Heart left ventricle (tissue), 16 donors: ENCODE measurements at regions not wholly inside any gene's neighbourhood (a gene's known extent, or its start where the extent isn't known, plus 50 kb on each side); places are given as distances from the start of the nearest gene placed in this dataset.

Experiments used
- ATAC-seq, 4 donors: fragments of 200-7000 bp; cut with Tn5 transposase; one replicate each; pipeline ENCODE4 v1.9.1; 2020 to 2022; ENCODE audit warnings: moderate library complexity in 4 of 4, mild to moderate bottlenecking in 3 of 4, moderate number of reproducible peaks in 1 of 4
- DNase-seq, 5 donors: peaks; one replicate each; pipeline ENCODE4 v3.0.0-alpha.2; 2020
- H3K27ac ChIP-seq, 12 donors: fragments of 200-600 bp; sonication (generic) in 4 of 12; one replicate each; pipeline versions ENCODE4 v1.5.0 to v1.8.0; 2016 to 2022; ENCODE audit warnings: mild to moderate bottlenecking in 2 of 12
- H3K27me3 ChIP-seq, 9 donors: fragments of 200-600 bp; sonication (generic) in 2 of 9; one replicate each; pipeline versions ENCODE4 v1.5.1 to v1.8.0; 2016 to 2022; ENCODE audit warnings: mild to moderate bottlenecking in 3 of 9
- H3K36me3 ChIP-seq, 9 donors: fragments of 200-600 bp; sonication (generic) in 2 of 9; one replicate each; pipeline versions ENCODE4 v1.5.0 to v1.8.0; 2018 to 2022; ENCODE audit warnings: mild to moderate bottlenecking in 2 of 9
- H3K4me1 ChIP-seq, 12 donors: fragments of 200-600 bp; sonication (generic) in 4 of 12; one replicate each; pipeline versions ENCODE4 v1.5.0 to v1.8.0; 2016 to 2022; ENCODE audit warnings: mild to moderate bottlenecking in 3 of 12
- H3K4me3 ChIP-seq, 12 donors: fragments of 200-600 bp; sonication (generic) in 4 of 12; one replicate each; pipeline versions ENCODE4 v1.5.0 to v1.8.0; 2017 to 2022; ENCODE audit warnings: mild to moderate bottlenecking in 9 of 12, moderate library complexity in 4 of 12
- H3K9me3 ChIP-seq, 12 donors: fragments of 200-600 bp; sonication (generic) in 4 of 12; one replicate each; pipeline versions ENCODE4 v1.5.0 to v1.8.0; 2016 to 2022; ENCODE audit warnings: mild to moderate bottlenecking in 1 of 12
- POLR2A ChIP-seq, 2 donors: fragments of 450-650 bp; IDR thresholded peaks; one replicate each; pipeline ENCODE4 v1.6.1; 2017; ENCODE audit warnings: antibody characterized with exemption in 2 of 2, mild to moderate bottlenecking in 2 of 2, moderate library complexity in 2 of 2
- WGBS, 4 donors: extraction: QIAGEN DNeasy Blood & Tissue Kit in 2 of 4; methylation state at CpG; one replicate each; pipeline versions ENCODE4 v1.1.5 to v1.1.7; 2013 to 2018; 5-methylcytosine and 5-hydroxymethylcytosine counted together
- intact Hi-C, 10 donors: fragments of 100-400 bp; cut with DNase I; formaldehyde crosslinking; loops; one replicate each; pipeline versions ENCODE4 v1.11.1 to v1.14.2; 2022
- TF ChIP-seq, protein P1 (sequence below), 12 donors: fragments of 200-600 bp; sonication (generic) in 4 of 12; IDR thresholded peaks; one replicate each; pipeline versions ENCODE4 v1.5.0 to v1.8.0; 2018 to 2022; ENCODE audit warnings: antibody characterized with exemption in 12 of 12, mild to moderate bottlenecking in 5 of 12
- donor health status: ischemic (EF 13 %, LVEDD 7.1; RV severe dilation, severe dysfunction).
- donor health status: healthy with polysubstance abuse.
- donor health status: DM: no; HTN: yes; CAD: no.
- donor health status: DM: no; HTN: no; CAD: no.
- donor health status: ischemic (EF 25% LVEDD 6.9; RV normal size, moderate dysfunction).
- donor health status: ischemic (EF 25% LVEDD 5.7; RV mildly dilated, moderate dysfunction).
- donor health status: healthy.
- donor health status: DM: yes; HTN: yes; CAD: no.
- donor health status: ischemic (EF 35%, LVEDD 5.7; RV mildly dilated, moderate dysfunction).
- donor health status: nonischemic (EF 11% LVEDD 7.7; RV severe dilation, severe dysfunction).
- donor health status: DM: yes; HTN: yes; CAD: no.
- donor health status: PGD.
- donor health status: ischemic (EF 29% LVEDD 5.4; RV normal size, mild dysfunction).
- donor health status: nonischemic (EF 23%, LVEDD 6.1; RV moderate dilation, normal function).

DNA sequence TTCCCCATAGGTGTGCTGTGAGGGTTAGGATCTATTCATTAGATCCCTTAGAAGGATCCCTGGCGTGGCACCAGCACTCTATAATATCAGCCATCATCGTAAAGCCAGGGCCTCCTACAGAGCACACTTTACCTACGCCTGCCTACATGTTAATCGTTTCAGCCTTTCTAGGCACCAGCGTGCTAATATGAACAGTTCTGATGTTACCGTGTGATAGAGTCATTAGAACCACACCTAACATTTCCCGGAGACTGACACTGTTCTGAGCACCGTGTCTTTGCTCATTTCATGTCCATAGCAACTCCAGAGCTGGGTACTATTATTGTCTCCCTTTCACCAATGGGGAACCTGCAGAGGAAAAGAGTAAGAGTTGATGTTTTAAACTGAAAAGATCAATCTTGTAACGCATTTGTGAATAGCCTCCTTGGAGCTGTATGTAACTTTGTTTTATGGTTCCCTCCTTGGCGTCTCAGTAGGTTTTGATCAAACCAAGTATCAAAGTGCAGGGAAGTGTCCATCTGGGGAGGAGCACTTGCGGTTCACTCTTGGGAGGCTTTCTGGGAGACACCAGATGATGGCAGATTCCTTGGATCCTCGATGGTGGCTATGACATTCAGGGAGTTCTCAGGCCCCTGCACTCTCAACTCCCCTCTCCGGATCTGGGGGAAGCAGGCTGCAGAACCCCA is 73.8 kb upstream of the KCNG1 start:
- 77 to 83% (median 81%) methylated on average over 13 of the region's 13 CpGs for WGBS, 4 donors
- intact Hi-C loops = no loop called here
- Histone ChIP-seq H3K4me3 (no peak overlapping the region), H3K27ac (no peak overlapping the region), H3K36me3 (no peaks in the 10 kb centered on the region), H3K27me3 (peaks cover 0 to 59% (median 19%) of the 10 kb centered on the region in 9 donors), H3K4me1 (no peaks in the 10 kb centered on the region), H3K9me3 (no peaks in the 10 kb centered on the region)
- no peak for ATAC-seq
- TF ChIP-seq, protein P1, sequence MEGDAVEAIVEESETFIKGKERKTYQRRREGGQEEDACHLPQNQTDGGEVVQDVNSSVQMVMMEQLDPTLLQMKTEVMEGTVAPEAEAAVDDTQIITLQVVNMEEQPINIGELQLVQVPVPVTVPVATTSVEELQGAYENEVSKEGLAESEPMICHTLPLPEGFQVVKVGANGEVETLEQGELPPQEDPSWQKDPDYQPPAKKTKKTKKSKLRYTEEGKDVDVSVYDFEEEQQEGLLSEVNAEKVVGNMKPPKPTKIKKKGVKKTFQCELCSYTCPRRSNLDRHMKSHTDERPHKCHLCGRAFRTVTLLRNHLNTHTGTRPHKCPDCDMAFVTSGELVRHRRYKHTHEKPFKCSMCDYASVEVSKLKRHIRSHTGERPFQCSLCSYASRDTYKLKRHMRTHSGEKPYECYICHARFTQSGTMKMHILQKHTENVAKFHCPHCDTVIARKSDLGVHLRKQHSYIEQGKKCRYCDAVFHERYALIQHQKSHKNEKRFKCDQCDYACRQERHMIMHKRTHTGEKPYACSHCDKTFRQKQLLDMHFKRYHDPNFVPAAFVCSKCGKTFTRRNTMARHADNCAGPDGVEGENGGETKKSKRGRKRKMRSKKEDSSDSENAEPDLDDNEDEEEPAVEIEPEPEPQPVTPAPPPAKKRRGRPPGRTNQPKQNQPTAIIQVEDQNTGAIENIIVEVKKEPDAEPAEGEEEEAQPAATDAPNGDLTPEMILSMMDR (IDR thresholded peaks at IDR 0.05) = no peak
- TF ChIP-seq POLR2A (IDR thresholded peaks at IDR 0.05) = no peak
- DNase-seq = no peak

DNA sequence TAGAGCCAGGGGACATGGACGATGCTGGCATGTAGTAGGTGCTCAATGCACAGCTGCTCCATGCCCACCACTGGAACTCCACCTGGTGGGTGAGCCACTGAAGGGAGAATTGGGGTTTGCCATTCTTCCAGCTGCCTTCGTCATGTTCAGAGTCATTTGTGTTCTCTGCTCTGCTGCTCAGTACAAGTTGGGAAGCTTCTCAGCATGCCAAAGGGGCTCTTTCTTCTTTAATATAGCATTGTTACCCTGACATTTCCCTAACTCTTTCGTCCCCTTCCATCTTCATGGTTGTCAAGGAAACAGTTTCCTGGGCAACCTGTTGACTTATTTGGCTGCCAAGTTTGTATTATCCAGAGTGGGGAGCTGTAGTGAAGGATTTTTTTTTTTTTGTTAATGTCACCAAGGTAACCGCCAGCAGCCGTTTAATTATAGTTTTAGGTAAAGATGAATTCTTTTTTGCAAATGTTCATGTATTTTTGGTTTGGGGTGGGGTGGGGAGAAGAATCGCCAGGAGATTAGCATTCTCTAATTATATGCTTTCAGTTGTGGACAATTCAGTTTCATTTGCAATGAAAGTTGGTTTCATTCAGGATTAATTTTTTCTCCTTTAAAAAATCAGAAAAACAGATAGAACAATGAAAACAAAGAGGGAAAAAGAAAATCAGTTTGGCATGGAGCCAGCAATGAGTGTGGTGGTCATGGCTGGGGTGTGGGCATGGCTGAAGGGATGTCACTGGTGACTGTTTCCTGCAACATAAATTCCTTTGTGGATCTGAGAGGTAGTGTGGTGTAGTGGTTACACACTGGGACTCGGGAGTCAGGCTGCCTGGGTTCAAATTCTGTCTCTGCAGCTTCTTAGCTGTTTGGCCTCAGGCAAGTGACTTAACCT is 73.0 kb upstream of the KCNG1 start:
- Histone ChIP-seq H3K27me3 (peaks cover 0 to 62% (median 26%) of the 10 kb centered on the region in 9 donors), H3K4me1 (no peaks in the 10 kb centered on the region), H3K9me3 (no peaks in the 10 kb centered on the region), H3K4me3 (no peak overlapping the region), H3K27ac (no peak overlapping the region), H3K36me3 (no peaks in the 10 kb centered on the region)
- intact Hi-C loops = no loop called here
- ATAC-seq (no peak), DNase-seq (no peak)
- TF ChIP-seq POLR2A (IDR thresholded peaks at IDR 0.05) = no peak
- TF ChIP-seq, protein P1 (IDR thresholded peaks at IDR 0.05) = no peak
- 65 to 68% (median 67%) methylated on average over 7 of the region's 7 CpGs for WGBS, 4 donors

- 45 to 50% (median 46%) methylated on average over 4 of the region's 4 CpGs for WGBS, 4 donors
- Histone ChIP-seq H3K27me3 (peaks cover 0 to 77% (median 37%) of the 10 kb centered on the region in 9 donors), H3K9me3 (no peaks in the 10 kb centered on the region), H3K4me1 (no peaks in the 10 kb centered on the region), H3K36me3 (no peaks in the 10 kb centered on the region), H3K4me3 (no peak overlapping the region), H3K27ac (no peak overlapping the region)
- TF ChIP-seq, protein P1 (IDR thresholded peaks at IDR 0.05) = no peak
- TF ChIP-seq POLR2A (IDR thresholded peaks at IDR 0.05) = no peak
- DNase-seq = no peak
- intact Hi-C loops = no loop called here
- no peak for ATAC-seq
Measured at GRCh38 chr20:51094221-51094620, 71.3 kb upstream of the KCNG1 start.

- Histone ChIP-seq H3K27ac (no peak overlapping the region), H3K4me1 (no peaks in the 10 kb centered on the region), H3K9me3 (no peaks in the 10 kb centered on the region), H3K36me3 (no peaks in the 10 kb centered on the region), H3K4me3 (no peak overlapping the region), H3K27me3 (peaks cover 0 to 86% (median 38%) of the 10 kb centered on the region in 9 donors)
- ATAC-seq = no peak
- intact Hi-C loops = no loop called here
- 51 to 59% (median 55%) methylated on average over 7 of the region's 7 CpGs for WGBS, 4 donors
- no peak for TF ChIP-seq POLR2A (IDR thresholded peaks at IDR 0.05)
- TF ChIP-seq, protein P1 (IDR thresholded peaks at IDR 0.05) = no peak
- no peak for DNase-seq
Measured at GRCh38 chr20:51093240-51093763, 70.4 kb upstream of the KCNG1 start.
